Lung (tissue), 11 donors: ENCODE measurements at regions not wholly inside any gene's neighbourhood (a gene's known extent, or its start where the extent isn't known, plus 50 kb on each side); places are given as distances from the start of the nearest gene placed in this dataset.

ENCODE experiments used
- ATAC-seq: fragments of 200-7000 bp; cut with Tn5 transposase; one replicate; pipeline ENCODE4 v1.9.1; 2020; ENCODE audit warnings: moderate number of reproducible peaks; ENCODE audit not compliant: insufficient read depth, low FRiP score
- DNase-seq, 3 donors: peaks; one replicate each; pipeline ENCODE4 v3.0.0-alpha.2; 2013 to 2017
- H3K27ac ChIP-seq, 2 donors: one replicate each; pipeline ENCODE4 v1.5.1; 2013; ENCODE audit warnings: mild to moderate bottlenecking in 2 of 2, moderate library complexity in 2 of 2, control low read depth in 1 of 2, inconsistent platforms in 1 of 2, low read depth in 1 of 2, low read length in 1 of 2
- H3K27me3 ChIP-seq, 3 donors: one replicate each; pipeline ENCODE4 v1.5.1; 2013; ENCODE audit warnings: low read length in 2 of 3; ENCODE audit not compliant: control insufficient read depth in 3 of 3, insufficient read depth in 3 of 3
- H3K36me3 ChIP-seq, 4 donors: one replicate each; pipeline ENCODE4 v1.5.1; 2013; ENCODE audit warnings: low read length in 4 of 4, mild to moderate bottlenecking in 1 of 4, moderate library complexity in 1 of 4; ENCODE audit not compliant: control insufficient read depth in 4 of 4, insufficient read depth in 4 of 4
- H3K4me1 ChIP-seq, 5 donors: one replicate each; pipeline ENCODE4 v1.5.1; 2013; ENCODE audit warnings: low read length in 5 of 5, mild to moderate bottlenecking in 2 of 5, moderate library complexity in 1 of 5; ENCODE audit not compliant: control insufficient read depth in 5 of 5, insufficient read depth in 5 of 5
- H3K4me3 ChIP-seq: one replicate; pipeline ENCODE4 v1.5.1; 2013; ENCODE audit warnings: mild to moderate bottlenecking, control low read depth, moderate library complexity
- H3K9ac ChIP-seq, 2 donors: one replicate each; pipeline ENCODE4 v1.5.1; 2013; ENCODE audit warnings: low read length in 2 of 2, control low read depth in 1 of 2; ENCODE audit not compliant: insufficient read depth in 1 of 2
- H3K9me3 ChIP-seq, 4 donors: one replicate each; pipeline ENCODE4 v1.5.1; 2013; ENCODE audit warnings: low read length in 3 of 4, mild to moderate bottlenecking in 1 of 4, moderate library complexity in 1 of 4; ENCODE audit not compliant: control insufficient read depth in 4 of 4, insufficient read depth in 3 of 4
- WGBS, 2 donors: extraction: QIAGEN DNeasy Blood & Tissue Kit; methylation state at CpG; one replicate each; pipeline ENCODE4 v1.1.7; 2013; 5-methylcytosine and 5-hydroxymethylcytosine counted together
- TF ChIP-seq, protein P1 (sequence below): IDR thresholded peaks from 2 replicates; pipeline ENCODE4 v1.5.1; 2012; ENCODE audit warnings: mild to moderate bottlenecking; ENCODE audit errors: control extremely low read depth, extremely low read depth
- donor health status: control.
- donor health status: control.
- donor health status: Bipolar disorder and iron deficiency.
- donor health status: healthy.
- donor health status: DM: yes; HTN: yes; CAD: no.

DNA sequence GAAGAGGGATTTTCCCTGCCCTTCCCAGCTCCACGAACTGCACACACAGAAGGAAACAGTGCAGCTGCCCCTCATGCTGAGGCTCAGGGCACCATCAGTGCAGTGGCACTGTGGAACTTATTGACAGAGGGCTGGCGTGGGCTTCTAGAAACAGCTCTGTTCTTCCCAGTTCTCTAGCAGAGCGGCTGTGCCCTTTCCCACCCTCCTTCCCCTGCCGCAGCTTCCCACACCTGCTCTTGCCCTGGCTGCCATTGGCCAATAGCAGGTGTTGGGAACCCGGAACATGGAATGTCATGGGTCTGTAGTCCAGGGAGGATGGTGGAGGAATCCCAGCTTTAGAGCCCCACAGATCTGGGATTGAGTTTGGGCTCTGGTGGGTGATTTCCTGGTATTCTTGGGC, 343.8 kb downstream of the RPS6KC1 start:
- Histone ChIP-seq H3K4me1 (peaks cover 0 to 10% (median 0%) of the 10 kb centered on the region in 5 donors), H3K27me3 (no peaks in the 10 kb centered on the region), H3K27ac (no peak overlapping the region), H3K36me3 (no peaks in the 10 kb centered on the region), H3K9ac (no peak overlapping the region), H3K9me3 (peaks cover 0 to 7% (median 0%) of the 10 kb centered on the region in 4 donors), H3K4me3 (no peak overlapping the region)
- no peak for DNase-seq
- TF ChIP-seq, protein P1, sequence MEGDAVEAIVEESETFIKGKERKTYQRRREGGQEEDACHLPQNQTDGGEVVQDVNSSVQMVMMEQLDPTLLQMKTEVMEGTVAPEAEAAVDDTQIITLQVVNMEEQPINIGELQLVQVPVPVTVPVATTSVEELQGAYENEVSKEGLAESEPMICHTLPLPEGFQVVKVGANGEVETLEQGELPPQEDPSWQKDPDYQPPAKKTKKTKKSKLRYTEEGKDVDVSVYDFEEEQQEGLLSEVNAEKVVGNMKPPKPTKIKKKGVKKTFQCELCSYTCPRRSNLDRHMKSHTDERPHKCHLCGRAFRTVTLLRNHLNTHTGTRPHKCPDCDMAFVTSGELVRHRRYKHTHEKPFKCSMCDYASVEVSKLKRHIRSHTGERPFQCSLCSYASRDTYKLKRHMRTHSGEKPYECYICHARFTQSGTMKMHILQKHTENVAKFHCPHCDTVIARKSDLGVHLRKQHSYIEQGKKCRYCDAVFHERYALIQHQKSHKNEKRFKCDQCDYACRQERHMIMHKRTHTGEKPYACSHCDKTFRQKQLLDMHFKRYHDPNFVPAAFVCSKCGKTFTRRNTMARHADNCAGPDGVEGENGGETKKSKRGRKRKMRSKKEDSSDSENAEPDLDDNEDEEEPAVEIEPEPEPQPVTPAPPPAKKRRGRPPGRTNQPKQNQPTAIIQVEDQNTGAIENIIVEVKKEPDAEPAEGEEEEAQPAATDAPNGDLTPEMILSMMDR = no peak
- WGBS, 2 donors = 86 to 87% methylated on average over 5 of the region's 5 CpGs
- no peak for ATAC-seq

DNA sequence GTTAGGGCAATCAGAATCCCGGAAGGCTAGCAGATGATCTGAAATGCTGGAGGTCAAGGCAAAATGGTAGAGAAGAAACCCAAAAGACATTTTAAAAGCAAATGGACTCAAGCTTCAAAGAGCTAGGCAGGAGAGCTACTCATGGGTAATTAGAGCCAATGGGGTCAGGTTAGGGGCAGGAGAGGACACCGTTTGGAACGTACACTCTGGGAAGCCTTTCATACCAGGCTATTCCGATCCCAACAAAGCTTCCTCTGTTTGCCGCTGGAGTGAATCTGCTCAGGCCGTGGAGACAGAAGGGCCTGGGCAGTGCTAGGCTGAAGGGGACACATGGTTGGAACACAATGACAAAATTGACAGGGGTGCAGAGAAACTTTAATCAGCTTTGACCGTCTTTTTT, 346.6 kb downstream of the RPS6KC1 start:
- H3K27ac ChIP-seq = no peak overlapping the region
- ATAC-seq = no peak
- TF ChIP-seq, protein P1 = no peak
- no peak for DNase-seq
- H3K9ac ChIP-seq = no peak overlapping the region
- WGBS, 2 donors = 88 to 90% methylated on average over 7 of the region's 7 CpGs
- H3K4me1 ChIP-seq = peaks cover 0 to 9% (median 0%) of the 10 kb centered on the region in 5 donors
- H3K27me3 ChIP-seq = no peaks in the 10 kb centered on the region
- no peaks in the 10 kb centered on the region for H3K36me3 ChIP-seq
- H3K9me3 ChIP-seq = peaks cover 0 to 7% (median 0%) of the 10 kb centered on the region in 4 donors
- H3K4me3 ChIP-seq = no peak overlapping the region

DNA sequence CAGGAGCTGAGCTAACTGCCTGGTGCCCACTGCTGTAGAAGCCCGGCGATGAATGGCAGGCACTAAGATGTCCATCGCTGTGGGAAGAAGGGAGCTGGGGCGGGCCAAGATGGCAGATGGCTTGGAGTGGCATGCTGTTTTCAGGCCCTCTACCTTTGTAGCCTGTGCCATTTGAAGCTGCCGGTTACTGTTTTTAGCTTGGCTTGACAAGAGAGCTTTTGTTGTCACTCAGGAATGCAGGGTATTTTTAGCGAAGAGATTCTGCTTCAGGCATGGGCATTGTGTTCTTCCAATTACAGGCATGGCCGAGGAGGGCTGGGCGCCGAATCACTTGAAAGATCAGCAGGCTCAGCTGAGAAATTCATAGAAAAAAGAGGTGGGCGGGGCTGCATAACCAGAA, 348.7 kb downstream of the RPS6KC1 start:
- DNase-seq (no peak), ATAC-seq (no peak)
- H3K4me1 ChIP-seq = no peaks in the 10 kb centered on the region
- no peak overlapping the region for H3K4me3 ChIP-seq
- H3K27me3 ChIP-seq = no peaks in the 10 kb centered on the region
- H3K9ac ChIP-seq = no peak overlapping the region
- no peak overlapping the region for H3K27ac ChIP-seq
- 77 to 85% methylated on average over 10 of the region's 10 CpGs for WGBS, 2 donors
- H3K9me3 ChIP-seq = peaks cover 0 to 7% (median 0%) of the 10 kb centered on the region in 4 donors
- TF ChIP-seq, protein P1 = no peak
- no peaks in the 10 kb centered on the region for H3K36me3 ChIP-seq

DNA sequence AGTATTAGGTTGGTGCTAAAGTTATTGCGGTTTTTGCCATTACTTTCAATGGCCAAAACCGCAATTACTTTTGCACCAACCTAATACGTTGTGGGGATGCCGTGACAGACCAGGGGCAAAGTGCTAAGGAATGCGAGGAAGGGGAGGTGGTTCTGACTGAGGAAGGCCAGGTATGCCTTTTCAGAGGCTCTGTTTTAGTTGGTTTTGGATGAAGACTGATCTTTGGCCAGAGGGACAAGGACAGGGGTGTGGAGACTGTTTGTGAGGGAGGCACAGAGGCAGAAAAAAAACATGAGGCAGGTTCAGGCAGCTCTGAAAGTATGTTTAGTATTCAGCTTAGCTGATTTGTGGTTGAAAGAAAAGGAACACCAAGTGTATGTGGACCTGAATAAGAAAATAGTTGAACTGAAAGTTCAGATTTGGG, 358.2 kb downstream of the RPS6KC1 start:
- peaks cover 0 to 6% (median 0%) of the 10 kb centered on the region in 4 donors for H3K9me3 ChIP-seq
- ATAC-seq (no peak), DNase-seq (no peak)
- 88 to 89% methylated on average over 5 of the region's 5 CpGs for WGBS, 2 donors
- H3K4me3 ChIP-seq = no peak overlapping the region
- H3K27ac ChIP-seq = no peak overlapping the region
- TF ChIP-seq, protein P1 = no peak
- H3K27me3 ChIP-seq = no peaks in the 10 kb centered on the region
- H3K36me3 ChIP-seq = no peaks in the 10 kb centered on the region
- H3K4me1 ChIP-seq = no peaks in the 10 kb centered on the region
- H3K9ac ChIP-seq = no peak overlapping the region
